Activated naive CD8-positive, alpha-beta T cell treated with anti-CD3 and anti-CD28 coated beads for 36 hours (primary cell): ENCODE measurements at regions not wholly inside any gene's neighbourhood (a gene's known extent, or its start where the extent isn't known, plus 50 kb on each side); places are given as distances from the start of the nearest gene placed in this dataset.

Source experiments
- DNase-seq: peaks from one replicate; pipeline ENCODE4 v3.0.0; 2021
- H3K27ac Mint-ChIP-seq: one replicate; pipeline ENCODE4 v1.8.0; 2022; ENCODE audit warnings: mild to moderate bottlenecking, moderate library complexity, mixed read lengths
- H3K27me3 Mint-ChIP-seq: one replicate; pipeline ENCODE4 v1.8.0; 2022; ENCODE audit warnings: mild to moderate bottlenecking, mixed read lengths
- H3K36me3 Mint-ChIP-seq: one replicate; pipeline ENCODE4 v1.8.0; 2021; ENCODE audit warnings: mild to moderate bottlenecking, mixed read lengths
- H3K4me1 Mint-ChIP-seq: one replicate; pipeline ENCODE4 v1.8.0; 2021; ENCODE audit warnings: mixed read lengths
- H3K4me3 Mint-ChIP-seq: one replicate; pipeline ENCODE4 v1.8.0; 2022; ENCODE audit warnings: mild to moderate bottlenecking, moderate library complexity, mixed read lengths
- H3K9me3 Mint-ChIP-seq: one replicate; pipeline ENCODE4 v1.8.0; 2022; ENCODE audit warnings: mixed read lengths

DNA sequence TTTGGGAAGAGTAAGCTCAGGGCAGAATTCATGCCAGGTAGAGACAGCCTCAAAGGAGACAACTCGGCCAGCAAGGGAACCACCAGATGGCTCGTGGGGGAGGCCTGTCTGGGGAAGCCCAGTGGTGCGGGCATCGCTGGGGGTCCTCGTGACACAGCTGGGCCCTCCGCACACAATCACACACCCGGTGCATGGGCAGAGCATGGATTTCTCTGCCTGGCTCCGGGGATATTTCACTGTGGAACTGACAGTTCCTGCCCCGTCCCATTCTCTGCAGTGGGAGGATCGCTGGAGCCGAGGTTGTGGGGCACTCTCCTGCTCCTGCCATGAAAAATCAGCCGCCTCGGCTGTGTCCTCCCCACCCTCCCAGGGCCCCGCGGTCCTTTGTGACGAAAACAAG lies 108.0 kb downstream of the CRYAA start:
- DNase-seq = no peak
- Mint-ChIP-seq H3K27me3 (peaks cover 37% of the 10 kb centered on the region), H3K4me1 (peaks cover 2% of the 10 kb centered on the region), H3K36me3 (no peaks in the 10 kb centered on the region), H3K4me3 (no peak overlapping the region), H3K27ac (no peak overlapping the region), H3K9me3 (no peaks in the 10 kb centered on the region)

DNA sequence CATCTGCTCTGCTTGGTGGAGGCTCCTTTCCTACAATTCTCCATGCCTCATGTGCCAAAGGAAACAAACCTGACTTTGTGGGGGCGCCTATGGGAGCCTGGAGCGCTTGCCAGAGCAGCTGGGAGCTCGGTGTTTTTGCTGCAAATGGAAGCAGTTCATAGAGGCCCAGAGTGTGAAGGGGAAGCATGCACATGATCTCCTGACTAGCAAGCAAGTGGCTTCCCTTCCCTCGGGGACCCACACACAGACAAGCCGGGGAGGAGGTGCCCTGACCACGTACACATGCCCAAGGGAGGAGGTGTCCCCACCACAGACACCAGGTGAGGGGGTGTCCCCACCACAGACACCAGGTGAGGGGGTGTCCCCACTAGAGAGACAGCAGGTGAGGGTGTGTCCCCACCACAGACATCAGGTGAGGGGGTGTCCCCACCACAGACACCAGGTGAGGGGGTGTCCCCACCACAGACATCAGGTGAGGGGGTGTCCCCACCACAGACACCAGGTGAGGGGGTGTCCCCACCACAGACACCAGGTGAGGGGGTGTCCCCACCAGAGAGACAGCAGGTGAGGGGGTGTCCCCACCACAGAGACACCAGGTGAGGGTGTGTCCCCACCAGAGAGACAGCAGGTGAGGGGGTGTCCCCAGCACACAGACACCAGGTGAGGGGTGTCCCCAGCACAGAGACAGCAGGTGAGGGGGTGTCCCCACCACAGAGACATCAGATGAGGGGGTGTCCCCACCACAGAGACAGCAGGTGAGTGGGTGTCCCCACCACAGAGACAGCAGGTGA lies 106.8 kb downstream of the CRYAA start:
- Mint-ChIP-seq H3K4me3 (no peak overlapping the region), H3K4me1 (peaks cover 2% of the 10 kb centered on the region), H3K36me3 (no peaks in the 10 kb centered on the region), H3K27ac (no peak overlapping the region), H3K9me3 (no peaks in the 10 kb centered on the region), H3K27me3 (peaks cover 45% of the 10 kb centered on the region)
- no peak for DNase-seq

DNA sequence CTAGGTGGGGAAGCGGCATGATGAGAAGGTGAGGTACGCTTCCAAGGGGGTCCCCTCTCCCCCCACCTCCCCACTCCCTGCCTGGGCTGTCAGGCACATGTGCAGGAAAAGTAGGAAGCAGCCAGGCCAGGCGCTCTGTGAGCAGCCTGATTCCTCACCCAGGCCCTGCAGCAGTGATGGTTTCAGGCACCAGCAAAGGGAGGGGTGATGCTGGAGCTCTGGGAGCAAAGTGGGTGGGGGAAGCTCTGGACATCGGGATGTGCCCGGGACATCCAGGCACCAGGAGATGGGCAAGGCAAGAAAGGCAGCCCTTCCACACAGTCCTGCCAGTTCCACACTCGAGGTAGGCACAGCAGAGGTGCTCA lies 106.1 kb downstream of the CRYAA start:
- Mint-ChIP-seq H3K9me3 (no peaks in the 10 kb centered on the region), H3K27ac (no peak overlapping the region), H3K4me1 (peaks cover 2% of the 10 kb centered on the region), H3K36me3 (no peaks in the 10 kb centered on the region), H3K27me3 (peaks cover 46% of the 10 kb centered on the region), H3K4me3 (no peak overlapping the region)
- no peak for DNase-seq

GRCh38 chr21:43274022-43274945 lies 105.5 kb downstream of the CRYAA start:
- Mint-ChIP-seq H3K4me1 (peaks cover 2% of the 10 kb centered on the region), H3K9me3 (no peaks in the 10 kb centered on the region), H3K27me3 (peaks cover 46% of the 10 kb centered on the region), H3K4me3 (no peak overlapping the region), H3K27ac (no peak overlapping the region), H3K36me3 (no peaks in the 10 kb centered on the region)
- no peak for DNase-seq

GRCh38 chr21:43273708-43274021 lies 104.9 kb downstream of the CRYAA start:
- Mint-ChIP-seq H3K27me3 (peaks cover 46% of the 10 kb centered on the region), H3K4me3 (no peak overlapping the region), H3K4me1 (peaks cover 2% of the 10 kb centered on the region), H3K36me3 (no peaks in the 10 kb centered on the region), H3K9me3 (no peaks in the 10 kb centered on the region), H3K27ac (no peak overlapping the region)
- no peak for DNase-seq

DNA sequence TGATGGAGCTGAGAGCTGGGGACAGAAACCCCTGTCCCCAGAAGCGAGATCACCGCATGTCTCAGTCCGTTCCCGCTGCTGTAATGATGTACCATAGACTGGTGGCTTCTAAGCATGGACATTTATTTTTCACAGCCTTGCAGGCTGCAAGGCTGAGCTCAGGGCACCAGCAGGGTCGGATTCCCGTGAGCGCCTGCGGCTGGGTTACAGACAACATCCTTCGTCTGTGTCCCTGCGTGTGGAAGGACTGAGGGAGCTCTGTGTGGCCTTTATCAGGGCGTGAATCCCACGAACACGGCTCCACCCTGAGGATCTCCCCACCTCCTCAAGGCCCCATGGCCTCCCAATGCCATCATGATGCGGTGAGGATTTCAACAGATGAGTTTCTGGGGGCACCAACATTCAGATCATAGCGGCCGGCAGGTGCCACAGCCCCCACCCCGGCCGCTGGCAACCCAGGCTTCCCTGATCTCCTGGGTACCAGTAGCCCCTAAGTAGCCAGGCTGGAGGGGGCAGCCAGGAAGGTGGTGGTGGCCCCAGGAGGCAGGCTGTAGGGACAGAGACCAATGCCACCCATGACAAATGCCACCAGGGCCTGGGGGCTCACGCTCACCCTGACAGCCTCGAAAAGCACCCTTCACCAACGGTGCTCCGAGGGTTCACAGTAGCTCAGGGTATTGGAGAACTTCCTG lies 104.4 kb downstream of the CRYAA start:
- Mint-ChIP-seq H3K4me3 (no peak overlapping the region), H3K27ac (no peak overlapping the region), H3K4me1 (peaks cover 2% of the 10 kb centered on the region), H3K9me3 (no peaks in the 10 kb centered on the region), H3K27me3 (peaks cover 42% of the 10 kb centered on the region), H3K36me3 (no peaks in the 10 kb centered on the region)
- no peak for DNase-seq

DNA sequence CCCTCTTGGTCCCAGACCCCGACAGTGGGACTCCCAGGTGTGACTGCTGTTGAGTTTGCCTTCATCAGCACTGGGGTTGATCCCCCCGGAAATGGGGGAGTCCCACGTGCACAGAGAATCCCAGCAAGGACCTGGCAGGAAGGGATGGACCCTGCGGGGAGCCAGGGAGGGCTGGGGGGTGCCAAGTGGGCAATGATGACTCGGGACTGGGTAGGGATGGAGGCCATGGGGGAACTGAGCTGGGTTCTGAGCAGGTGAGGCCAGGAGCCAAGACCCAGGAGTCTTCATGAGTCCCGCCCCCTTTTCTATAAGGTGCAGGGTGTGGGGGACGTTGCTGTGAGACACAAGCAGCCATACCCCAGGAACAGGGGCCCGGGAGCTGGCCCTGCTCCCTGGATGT lies 103.8 kb downstream of the CRYAA start:
- H3K9me3 Mint-ChIP-seq = no peaks in the 10 kb centered on the region
- no peak overlapping the region for H3K4me3 Mint-ChIP-seq
- peaks cover 2% of the 10 kb centered on the region for H3K4me1 Mint-ChIP-seq
- DNase-seq = no peak
- no peaks in the 10 kb centered on the region for H3K36me3 Mint-ChIP-seq
- peaks cover 36% of the 10 kb centered on the region for H3K27me3 Mint-ChIP-seq
- no peak overlapping the region for H3K27ac Mint-ChIP-seq

DNA sequence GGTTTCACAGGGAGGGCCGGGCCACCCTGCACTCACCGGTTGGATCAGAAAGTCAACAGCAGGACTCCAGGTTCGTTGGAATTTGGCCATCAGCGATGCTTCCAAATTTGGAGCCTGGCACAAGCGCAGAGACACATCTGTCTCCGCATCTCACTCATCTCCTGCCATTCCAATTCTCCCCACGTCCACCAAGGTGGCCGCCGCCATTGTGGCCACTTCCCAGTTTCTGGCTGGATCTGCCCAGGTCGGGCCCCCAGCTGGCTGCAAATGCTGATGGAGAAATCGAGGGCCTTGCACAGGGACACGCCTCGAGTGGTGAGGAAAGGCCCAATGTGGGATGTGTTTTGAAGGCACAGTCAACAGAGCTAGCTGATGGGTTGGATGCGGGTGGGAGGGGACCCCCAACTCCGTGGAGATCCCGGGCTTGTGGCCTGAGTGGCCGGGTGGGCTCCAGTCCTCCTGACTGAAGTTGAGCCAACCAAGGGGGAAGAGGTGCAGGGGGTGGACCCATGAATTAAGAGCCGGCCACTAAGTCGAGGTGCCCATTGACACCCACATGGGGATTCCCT lies 102.7 kb downstream of the CRYAA start:
- no peak for DNase-seq
- peaks cover 2% of the 10 kb centered on the region for H3K4me1 Mint-ChIP-seq
- H3K4me3 Mint-ChIP-seq = no peak overlapping the region
- no peak overlapping the region for H3K27ac Mint-ChIP-seq
- peaks cover 31% of the 10 kb centered on the region for H3K27me3 Mint-ChIP-seq
- H3K36me3 Mint-ChIP-seq = no peaks in the 10 kb centered on the region
- no peaks in the 10 kb centered on the region for H3K9me3 Mint-ChIP-seq

GRCh38 chr21:43270800-43271301 lies 102.0 kb downstream of the CRYAA start:
- H3K27me3 Mint-ChIP-seq = peaks cover 25% of the 10 kb centered on the region
- no peaks in the 10 kb centered on the region for H3K9me3 Mint-ChIP-seq
- DNase-seq = no peak
- H3K4me1 Mint-ChIP-seq = peaks cover 2% of the 10 kb centered on the region
- H3K27ac Mint-ChIP-seq = no peak overlapping the region
- no peaks in the 10 kb centered on the region for H3K36me3 Mint-ChIP-seq
- H3K4me3 Mint-ChIP-seq = no peak overlapping the region

DNA sequence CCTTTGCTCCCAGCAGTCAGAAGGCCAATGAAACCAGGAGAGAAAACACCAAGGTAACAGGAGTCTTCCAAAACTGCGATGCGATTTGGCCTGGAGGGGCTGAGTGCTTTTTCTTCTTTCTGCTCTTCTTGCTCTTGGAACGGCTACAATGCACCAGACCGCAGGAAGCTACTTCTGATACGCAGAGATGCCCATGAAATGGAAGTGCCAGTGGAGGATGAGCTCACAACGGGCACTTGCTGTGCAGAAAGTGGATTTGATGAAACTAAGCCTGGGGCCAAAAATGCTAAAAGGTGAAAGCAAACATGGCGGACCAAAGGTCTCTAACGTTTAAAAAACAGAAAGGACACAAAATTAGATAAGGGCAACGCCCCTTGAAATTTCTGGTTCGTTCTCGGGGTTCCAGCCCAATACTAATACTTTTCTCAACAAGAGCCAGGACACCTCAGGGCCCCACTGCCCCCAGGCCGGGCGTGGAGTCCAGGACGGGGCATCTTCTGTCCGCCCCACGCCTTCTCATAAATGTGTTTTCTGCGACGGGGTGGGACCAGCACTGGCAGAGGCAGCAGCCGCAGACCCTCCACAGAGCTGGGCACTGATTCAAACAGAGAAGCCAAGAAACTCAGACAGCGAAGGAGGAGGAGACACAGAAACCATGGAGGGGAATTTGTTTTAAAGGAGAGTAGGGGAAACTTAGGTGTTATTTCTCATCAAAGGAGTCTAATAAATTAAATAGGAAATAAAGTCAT lies 101.3 kb downstream of the CRYAA start:
- Mint-ChIP-seq H3K4me1 (no peaks in the 10 kb centered on the region), H3K9me3 (no peaks in the 10 kb centered on the region), H3K36me3 (no peaks in the 10 kb centered on the region), H3K27ac (no peak overlapping the region), H3K4me3 (no peak overlapping the region), H3K27me3 (peaks cover 18% of the 10 kb centered on the region)
- no peak for DNase-seq

DNA sequence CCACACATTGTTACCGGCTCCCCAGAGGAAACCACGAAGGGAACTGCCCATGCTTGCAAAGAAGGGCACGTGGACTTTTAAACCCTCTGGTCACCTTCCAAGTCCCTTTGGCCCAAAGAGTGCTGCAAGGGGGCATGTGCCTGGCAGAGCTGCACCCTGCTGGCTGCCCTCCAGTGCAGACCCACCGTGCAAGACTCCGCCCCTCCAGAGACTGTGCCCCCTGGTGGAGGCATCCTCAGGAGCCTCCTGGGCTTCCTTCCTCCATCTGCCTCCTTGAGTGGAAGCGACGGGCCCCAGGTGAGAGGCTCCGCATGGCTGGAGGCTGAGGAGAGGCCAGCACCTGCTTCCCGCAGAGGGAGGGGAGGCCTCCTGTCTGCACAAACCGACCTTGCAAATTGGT lies 100.6 kb downstream of the CRYAA start:
- peak; percentile 42 for DNase-seq
- Mint-ChIP-seq H3K4me1 (no peaks in the 10 kb centered on the region), H3K27me3 (peaks cover 18% of the 10 kb centered on the region), H3K27ac (no peak overlapping the region), H3K4me3 (no peak overlapping the region), H3K9me3 (no peaks in the 10 kb centered on the region), H3K36me3 (no peaks in the 10 kb centered on the region)

- no peak overlapping the region for H3K27ac Mint-ChIP-seq
- H3K4me3 Mint-ChIP-seq = no peak overlapping the region
- H3K4me1 Mint-ChIP-seq = no peaks in the 10 kb centered on the region
- peaks cover 18% of the 10 kb centered on the region for H3K27me3 Mint-ChIP-seq
- no peak for DNase-seq
- H3K9me3 Mint-ChIP-seq = no peaks in the 10 kb centered on the region
- no peaks in the 10 kb centered on the region for H3K36me3 Mint-ChIP-seq
Measured at GRCh38 chr21:43268804-43269186, 100.0 kb downstream of the CRYAA start.

GRCh38 chr21:43268086-43268803 lies 99.4 kb downstream of the CRYAA start:
- Mint-ChIP-seq H3K27me3 (peaks cover 18% of the 10 kb centered on the region), H3K4me1 (no peaks in the 10 kb centered on the region), H3K4me3 (no peak overlapping the region), H3K27ac (no peak overlapping the region), H3K36me3 (no peaks in the 10 kb centered on the region), H3K9me3 (no peaks in the 10 kb centered on the region)
- no peak for DNase-seq
